Keratinocyte (primary cell): ENCODE measurements at regions not wholly inside any gene's neighbourhood (a gene's known extent, or its start where the extent isn't known, plus 50 kb on each side); places are given as distances from the start of the nearest gene placed in this dataset.

Source experiments
- CTCF ChIP-seq, 3 experiments: IDR thresholded peaks in 1 of 3; conservative IDR thresholded peaks in 1 of 3; optimal IDR thresholded peaks in 1 of 3; 2 replicates in 2 of 3; 3 replicates in 1 of 3; pipeline versions ENCODE3 to v1.5.1; 2011; ENCODE audit warnings: low read length in 3 of 3, mild to moderate bottlenecking in 3 of 3, moderate library complexity in 2 of 3, control low read depth in 1 of 3, inconsistent platforms in 1 of 3; ENCODE audit not compliant: insufficient read depth in 2 of 3; ENCODE audit errors: extremely low read depth in 1 of 3
- EZH2 ChIP-seq: IDR thresholded peaks from one replicate; pipeline ENCODE4 v1.6.1; 2012; ENCODE audit warnings: inconsistent platforms, mild to moderate bottlenecking, low read length, moderate library complexity

DNA sequence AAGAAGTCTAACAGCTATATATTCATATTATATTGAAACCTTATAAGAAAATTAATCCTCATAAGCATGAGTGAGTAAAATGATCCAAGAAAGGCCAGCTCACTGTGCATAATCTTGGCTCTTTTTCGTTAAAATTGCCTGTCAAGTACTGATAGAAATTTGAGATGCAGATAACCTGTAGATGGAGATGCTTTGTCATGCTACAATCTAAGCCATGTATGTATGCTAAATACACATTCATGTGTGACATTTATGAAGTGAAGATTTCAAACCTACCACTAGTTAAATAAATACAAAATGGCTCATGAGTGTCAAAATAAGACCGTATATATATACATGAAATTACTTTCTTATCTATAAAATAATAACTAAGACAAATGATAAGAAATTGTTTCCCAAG, 1491.5 kb upstream of the PRMT6 start:
- TF ChIP-seq CTCF (optimal IDR thresholded peaks at IDR 0.05 in 1 of 3, IDR thresholded peaks at IDR 0.05 in 1 of 3, conservative IDR thresholded peaks at IDR 0.05 in 1 of 3; ENCODE audit: extremely low read depth in 1 of 3, insufficient read depth in 2 of 3, low read length in 3 of 3) (no peak), EZH2 (no peak)
